Ishikawa (cell line): ENCODE measurements at regions not wholly inside any gene's neighbourhood (a gene's known extent, or its start where the extent isn't known, plus 50 kb on each side); places are given as distances from the start of the nearest gene placed in this dataset.

Experiments
- CEBPB ChIP-seq: IDR thresholded peaks from 2 replicates; pipeline ENCODE4 v1.6.1; 2012
- CREB1 ChIP-seq: IDR thresholded peaks from 2 replicates; pipeline ENCODE4 v1.6.1; 2012; ENCODE audit warnings: low read depth
- EGR1 ChIP-seq: IDR thresholded peaks from 2 replicates; pipeline ENCODE4 v1.6.1; 2012
- EP300 ChIP-seq: IDR thresholded peaks from 2 replicates; pipeline ENCODE4 v1.6.1; 2012; ENCODE audit warnings: borderline replicate concordance
- FOXM1 ChIP-seq: IDR thresholded peaks from 2 replicates; pipeline ENCODE4 v1.6.1; 2012; ENCODE audit warnings: low read depth, borderline replicate concordance
- NFIC ChIP-seq: IDR thresholded peaks from 2 replicates; pipeline ENCODE4 v1.6.1; 2012
- RAD21 ChIP-seq: IDR thresholded peaks from 2 replicates; pipeline ENCODE4 v1.6.1; 2012; ENCODE audit warnings: low read depth
- TAF1 ChIP-seq: IDR thresholded peaks from 2 replicates; pipeline ENCODE4 v1.6.1; 2012; ENCODE audit warnings: low read depth, mild to moderate bottlenecking
- TCF12 ChIP-seq: IDR thresholded peaks from 2 replicates; pipeline ENCODE4 v1.6.1; 2012; ENCODE audit warnings: low read depth
- TEAD4 ChIP-seq: IDR thresholded peaks from 2 replicates; pipeline ENCODE4 v1.6.1; 2012
- YY1 ChIP-seq: IDR thresholded peaks from 2 replicates; pipeline ENCODE4 v1.6.1; 2012; ENCODE audit warnings: low read depth
- ZBTB7A ChIP-seq: IDR thresholded peaks from 2 replicates; pipeline ENCODE4 v1.6.1; 2012; ENCODE audit warnings: low read depth
- TF ChIP-seq, protein P1 (sequence below): IDR thresholded peaks from 2 replicates; pipeline ENCODE4 v1.6.1; 2012; ENCODE audit warnings: low read depth, mild to moderate bottlenecking
- TF ChIP-seq, protein P2 (sequence below): IDR thresholded peaks from 2 replicates; pipeline ENCODE4 v1.6.1; 2012
- TF ChIP-seq, protein P3 (sequence below): IDR thresholded peaks from 2 replicates; pipeline ENCODE4 v1.6.1; 2012

DNA sequence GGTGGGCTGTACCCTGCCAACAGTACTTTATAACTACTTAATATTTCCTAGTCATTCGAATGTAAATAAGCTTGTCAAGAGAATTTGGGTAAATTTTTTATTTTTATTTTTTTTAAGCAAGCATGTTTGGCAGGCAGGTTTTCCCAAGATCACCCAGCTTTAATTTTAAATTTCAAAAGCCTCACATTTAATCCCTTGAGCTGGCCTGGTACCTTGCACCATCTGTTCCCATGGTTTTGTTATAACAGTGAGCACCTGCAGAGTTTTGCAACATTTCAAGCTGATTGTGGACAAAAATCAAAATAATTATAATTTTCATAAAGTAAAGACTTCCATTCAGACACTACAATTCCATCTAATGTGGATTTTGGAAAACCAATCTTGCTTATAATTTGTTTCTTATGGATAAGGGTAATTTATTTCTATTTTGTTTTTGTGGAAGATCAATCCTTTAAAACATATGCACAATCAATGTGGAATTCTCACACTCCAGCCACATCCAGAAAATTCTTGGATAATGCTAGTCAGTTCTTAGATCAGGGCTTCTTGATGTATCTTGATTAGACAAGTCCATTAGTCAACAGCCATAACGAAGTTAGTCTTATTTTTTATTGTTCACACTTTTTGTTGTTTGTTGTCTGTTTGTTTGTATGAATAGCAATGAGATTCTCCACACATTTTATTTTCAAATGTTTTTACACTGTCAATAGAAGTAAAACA, 689.3 kb downstream of the NR4A2 start:
- no peak for TF ChIP-seq EGR1
- no peak for TF ChIP-seq NFIC
- TF ChIP-seq CREB1 = no peak
- TF ChIP-seq, protein P1, sequence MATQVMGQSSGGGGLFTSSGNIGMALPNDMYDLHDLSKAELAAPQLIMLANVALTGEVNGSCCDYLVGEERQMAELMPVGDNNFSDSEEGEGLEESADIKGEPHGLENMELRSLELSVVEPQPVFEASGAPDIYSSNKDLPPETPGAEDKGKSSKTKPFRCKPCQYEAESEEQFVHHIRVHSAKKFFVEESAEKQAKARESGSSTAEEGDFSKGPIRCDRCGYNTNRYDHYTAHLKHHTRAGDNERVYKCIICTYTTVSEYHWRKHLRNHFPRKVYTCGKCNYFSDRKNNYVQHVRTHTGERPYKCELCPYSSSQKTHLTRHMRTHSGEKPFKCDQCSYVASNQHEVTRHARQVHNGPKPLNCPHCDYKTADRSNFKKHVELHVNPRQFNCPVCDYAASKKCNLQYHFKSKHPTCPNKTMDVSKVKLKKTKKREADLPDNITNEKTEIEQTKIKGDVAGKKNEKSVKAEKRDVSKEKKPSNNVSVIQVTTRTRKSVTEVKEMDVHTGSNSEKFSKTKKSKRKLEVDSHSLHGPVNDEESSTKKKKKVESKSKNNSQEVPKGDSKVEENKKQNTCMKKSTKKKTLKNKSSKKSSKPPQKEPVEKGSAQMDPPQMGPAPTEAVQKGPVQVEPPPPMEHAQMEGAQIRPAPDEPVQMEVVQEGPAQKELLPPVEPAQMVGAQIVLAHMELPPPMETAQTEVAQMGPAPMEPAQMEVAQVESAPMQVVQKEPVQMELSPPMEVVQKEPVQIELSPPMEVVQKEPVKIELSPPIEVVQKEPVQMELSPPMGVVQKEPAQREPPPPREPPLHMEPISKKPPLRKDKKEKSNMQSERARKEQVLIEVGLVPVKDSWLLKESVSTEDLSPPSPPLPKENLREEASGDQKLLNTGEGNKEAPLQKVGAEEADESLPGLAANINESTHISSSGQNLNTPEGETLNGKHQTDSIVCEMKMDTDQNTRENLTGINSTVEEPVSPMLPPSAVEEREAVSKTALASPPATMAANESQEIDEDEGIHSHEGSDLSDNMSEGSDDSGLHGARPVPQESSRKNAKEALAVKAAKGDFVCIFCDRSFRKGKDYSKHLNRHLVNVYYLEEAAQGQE = no peak
- TF ChIP-seq RAD21 = no peak
- no peak for TF ChIP-seq ZBTB7A
- no peak for TF ChIP-seq YY1
- no peak for TF ChIP-seq TCF12
- TF ChIP-seq, protein P2, sequence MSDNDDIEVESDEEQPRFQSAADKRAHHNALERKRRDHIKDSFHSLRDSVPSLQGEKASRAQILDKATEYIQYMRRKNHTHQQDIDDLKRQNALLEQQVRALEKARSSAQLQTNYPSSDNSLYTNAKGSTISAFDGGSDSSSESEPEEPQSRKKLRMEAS = no peak
- TF ChIP-seq, protein P3, sequence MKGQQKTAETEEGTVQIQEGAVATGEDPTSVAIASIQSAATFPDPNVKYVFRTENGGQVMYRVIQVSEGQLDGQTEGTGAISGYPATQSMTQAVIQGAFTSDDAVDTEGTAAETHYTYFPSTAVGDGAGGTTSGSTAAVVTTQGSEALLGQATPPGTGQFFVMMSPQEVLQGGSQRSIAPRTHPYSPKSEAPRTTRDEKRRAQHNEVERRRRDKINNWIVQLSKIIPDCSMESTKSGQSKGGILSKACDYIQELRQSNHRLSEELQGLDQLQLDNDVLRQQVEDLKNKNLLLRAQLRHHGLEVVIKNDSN = no peak
- no peak for TF ChIP-seq EP300
- TF ChIP-seq CEBPB = no peak
- TF ChIP-seq FOXM1 = no peak
- TF ChIP-seq TAF1 = no peak
- no peak for TF ChIP-seq TEAD4

DNA sequence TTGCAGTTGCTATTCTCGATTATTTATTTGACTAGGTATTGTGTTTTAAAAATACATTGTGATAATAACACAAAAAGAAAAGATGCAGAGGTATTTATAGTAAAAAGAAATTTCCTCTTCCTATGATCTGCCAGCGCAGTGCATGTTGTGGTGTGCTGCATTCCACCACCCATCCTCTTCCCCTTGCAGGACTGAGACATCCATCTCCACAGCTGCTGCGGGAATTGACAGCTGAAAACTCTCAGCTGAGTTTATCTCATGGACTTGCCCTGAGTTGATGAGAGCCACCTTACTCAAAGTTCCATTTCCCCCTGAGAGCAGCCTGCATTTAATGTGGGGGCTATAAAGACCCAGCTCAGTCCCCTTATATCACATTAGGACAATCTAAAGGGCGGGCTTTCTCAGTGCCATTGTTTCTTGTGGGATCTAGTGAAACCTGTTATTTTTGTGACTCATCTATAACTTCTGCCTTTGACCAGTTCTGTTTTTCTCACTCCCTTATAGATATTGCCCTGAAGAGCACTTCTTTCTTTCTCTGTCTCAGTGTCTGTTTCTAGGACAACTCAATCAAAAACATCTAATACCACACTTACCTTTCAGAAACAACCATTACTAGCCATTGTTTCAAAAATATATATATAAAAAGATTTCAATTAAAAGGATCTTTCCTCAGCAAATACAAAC, 698.5 kb downstream of the NR4A2 start:
- TF ChIP-seq CREB1 (no peak), FOXM1 (no peak), EP300 (no peak)

DNA sequence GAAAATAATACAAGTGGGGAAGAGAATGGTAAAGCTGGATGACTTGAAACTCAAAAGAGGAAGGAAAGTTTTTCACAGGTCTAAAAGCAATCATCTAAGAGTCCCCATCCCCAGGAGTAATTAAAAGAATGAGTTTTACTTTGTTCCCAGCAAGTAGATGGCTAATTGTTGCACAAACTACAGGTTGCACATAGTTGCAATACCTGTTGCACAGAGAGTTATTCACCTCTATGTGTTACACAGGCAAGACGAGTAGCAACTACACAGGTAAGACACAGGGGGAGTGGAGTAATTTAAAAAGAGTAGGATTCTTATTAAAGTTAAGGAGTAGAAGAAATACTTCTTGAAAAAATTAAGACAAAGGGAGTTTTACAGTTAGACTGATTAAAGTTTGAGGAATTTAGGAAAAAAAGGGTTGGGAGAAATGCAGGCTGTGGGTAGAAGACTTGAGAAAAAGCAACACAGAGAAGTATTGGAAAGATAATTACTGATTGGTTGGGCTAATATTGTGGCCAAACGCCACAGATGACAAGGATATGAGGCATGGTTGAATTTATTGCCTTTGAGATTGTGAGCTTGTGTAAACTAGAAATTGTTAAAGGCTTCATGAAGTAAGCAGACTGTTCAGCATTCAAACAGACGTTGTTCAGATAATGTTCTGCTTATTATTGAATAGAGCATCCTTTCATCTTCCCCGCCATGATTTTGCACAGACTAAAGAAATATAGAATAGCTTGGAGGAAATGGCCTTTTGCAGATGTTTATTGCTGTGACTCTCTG, 699.3 kb downstream of the NR4A2 start:
- TF ChIP-seq FOXM1 (no peak), CREB1 (no peak), NFIC (no peak), YY1 (no peak)
- TF ChIP-seq, protein P3 = no peak

DNA sequence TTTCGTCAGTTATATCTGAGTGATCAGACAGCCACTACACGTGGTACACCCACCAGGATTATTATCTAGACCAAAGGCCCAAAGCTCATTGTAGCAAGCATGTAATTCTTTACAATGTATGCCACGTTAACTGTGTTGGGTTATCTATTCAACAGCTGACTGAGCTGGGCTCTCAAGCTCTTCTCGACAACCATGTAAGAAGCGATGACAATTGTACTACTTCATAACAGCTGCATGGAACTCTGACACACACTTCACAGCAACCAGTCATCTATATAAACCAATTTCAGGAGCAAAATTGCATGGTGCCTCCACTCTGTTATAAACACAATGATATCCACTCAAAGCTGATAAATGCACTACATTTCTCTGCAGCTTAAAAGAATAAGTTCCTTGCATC, 701.8 kb downstream of the NR4A2 start:
- TF ChIP-seq, protein P1 = no peak
- TF ChIP-seq EP300 (no peak), YY1 (no peak), CEBPB (no peak), NFIC (no peak), TAF1 (no peak)

DNA sequence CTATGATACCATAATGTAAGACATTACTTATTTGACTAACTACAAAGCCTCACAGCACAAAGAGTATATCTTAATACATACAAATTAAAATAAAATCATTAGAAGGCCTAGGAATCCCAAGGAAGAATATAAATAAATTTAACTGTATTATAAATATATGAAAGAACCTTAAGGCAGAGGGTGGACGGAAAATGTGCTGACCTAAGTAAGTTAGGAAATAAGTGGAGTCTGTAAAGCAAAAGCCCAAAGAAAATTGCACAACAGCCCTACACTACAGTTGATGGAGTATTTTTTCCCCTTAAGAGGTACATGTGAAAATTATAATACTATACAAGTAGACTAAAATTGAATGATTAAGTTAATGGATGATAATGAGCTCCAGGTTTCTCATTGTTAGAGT, 710.1 kb downstream of the NR4A2 start:
- TF ChIP-seq CEBPB (no peak), CREB1 (no peak), RAD21 (no peak), YY1 (no peak), TCF12 (no peak), TAF1 (no peak)
